ENCODE measurements at regions not wholly inside any gene's neighbourhood (a gene's known extent, or its start where the extent isn't known, plus 50 kb on each side); places are given as distances from the start of the nearest gene placed in this dataset.
"Not testable (repeated sequence)": the region's sequence is repeated elsewhere in the genome, so short reads cannot be mapped to it uniquely, and the experiment has no call there.

- no peak for DNase-seq
Measured at GRCh38 chr4:179040259-179040658, 1598.0 kb upstream of the AGA start.

GRCh38 chr4:179048839-179049453 is 1606.7 kb upstream of the AGA start:
- DNase-seq, result no peak

- no peak for DNase-seq
Measured at GRCh38 chr4:179051206-179051605, 1609.0 kb upstream of the AGA start.

DNA sequence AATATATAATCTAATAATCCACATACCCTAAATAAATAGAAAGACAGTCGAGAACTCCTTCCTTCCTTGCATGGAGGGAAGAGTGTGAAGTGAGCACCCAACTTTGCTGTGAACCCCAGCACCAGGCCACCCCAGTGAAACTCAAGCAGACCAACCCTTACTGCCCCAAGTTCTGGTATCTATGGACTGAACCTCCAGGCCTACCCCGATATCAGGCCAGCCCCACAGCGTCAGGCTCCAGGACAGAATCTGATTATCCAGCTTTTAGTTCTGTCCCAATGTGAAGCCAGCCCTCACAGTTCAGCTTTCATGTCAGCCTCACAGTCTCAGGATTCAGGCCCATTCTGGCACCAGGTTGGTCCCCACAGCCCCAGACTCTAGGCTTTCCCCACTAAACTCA is 1617.2 kb upstream of the AGA start:
- DNase-seq, result no peak

- DNase-seq, result not testable (repeated sequence)
Measured at GRCh38 chr4:179066254-179066653, 1624.0 kb upstream of the AGA start.

GRCh38 chr4:179071131-179071530 is 1628.9 kb upstream of the AGA start:
- no peak for DNase-seq

DNA sequence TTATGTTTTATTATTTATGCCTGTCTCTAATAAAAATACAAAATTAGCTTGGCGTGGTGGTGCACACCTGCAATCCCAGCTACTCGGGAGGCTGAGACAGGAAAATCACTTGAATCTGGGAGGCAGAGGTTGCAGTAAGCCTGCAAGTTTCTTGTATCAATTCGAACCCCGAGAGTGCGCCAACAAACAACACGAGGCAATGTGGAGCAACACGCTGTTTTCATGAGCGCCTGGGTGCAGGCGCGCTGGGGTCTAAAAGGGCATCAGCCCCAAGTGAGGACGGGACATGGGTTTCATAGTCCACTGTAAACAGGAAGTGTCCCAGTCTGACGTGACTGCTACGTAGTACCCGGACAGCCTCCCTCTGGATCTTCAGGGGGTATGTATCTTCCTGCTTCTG is 1634.6 kb upstream of the AGA start:
- no peak for DNase-seq

- DNase-seq, result no peak
Measured at GRCh38 chr4:179095585-179096221, 1653.5 kb upstream of the AGA start.

DNA sequence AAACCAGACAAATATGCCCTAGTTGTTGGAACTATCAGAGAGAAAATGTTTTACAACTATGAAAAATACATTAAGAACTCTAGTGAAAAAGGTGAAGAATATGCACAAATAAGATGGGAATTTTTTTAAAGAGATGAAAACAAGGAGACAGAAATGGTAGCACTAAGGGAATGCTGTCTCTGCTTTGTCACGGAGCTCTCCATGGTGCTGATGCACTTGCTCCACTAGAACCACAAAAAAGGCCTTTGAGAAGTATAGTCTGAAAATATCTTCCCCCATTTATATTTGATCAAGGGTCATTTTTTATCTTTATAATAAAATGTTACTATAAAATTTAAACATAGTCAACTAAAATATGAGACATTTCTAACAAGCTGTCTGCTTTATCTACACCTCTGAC is 1655.5 kb upstream of the AGA start:
- no peak for DNase-seq

GRCh38 chr4:179110356-179110755 is 1668.1 kb upstream of the AGA start:
- DNase-seq, result no peak

DNA sequence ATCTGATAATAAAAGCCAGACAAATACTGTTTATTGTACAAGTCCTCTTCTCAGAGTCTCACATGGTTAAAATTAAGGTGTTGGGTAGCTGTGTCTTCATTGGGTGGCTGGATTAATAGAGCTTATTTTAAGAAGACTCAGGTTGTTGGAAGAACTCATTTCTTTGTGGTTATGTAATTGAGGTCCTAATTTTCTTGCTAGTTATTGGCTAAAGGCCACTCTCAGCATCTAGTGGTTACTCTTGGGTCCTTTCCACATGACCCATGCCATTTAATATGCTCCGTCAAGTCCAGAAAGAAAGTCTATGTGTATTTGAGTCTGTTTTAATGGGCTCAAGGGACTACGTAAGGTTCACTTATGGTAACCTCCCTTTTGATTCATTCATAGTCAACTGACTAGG is 1668.6 kb upstream of the AGA start:
- no peak for DNase-seq

GRCh38 chr4:179112441-179113170 is 1670.4 kb upstream of the AGA start:
- DNase-seq, result no peak

- DNase-seq, result no peak
Measured at GRCh38 chr4:179114615-179115014, 1672.4 kb upstream of the AGA start.

- DNase-seq, result no peak
Measured at GRCh38 chr4:179116011-179116410, 1673.8 kb upstream of the AGA start.

GRCh38 chr4:179116581-179116980 is 1674.3 kb upstream of the AGA start:
- DNase-seq, result no peak

- no peak for DNase-seq
Measured at GRCh38 chr4:179123084-179123483, 1680.8 kb upstream of the AGA start.

GRCh38 chr4:179124419-179124818 is 1682.2 kb upstream of the AGA start:
- DNase-seq, result no peak

- DNase-seq, result no peak
Measured at GRCh38 chr4:179124957-179125356, 1682.7 kb upstream of the AGA start.

DNA sequence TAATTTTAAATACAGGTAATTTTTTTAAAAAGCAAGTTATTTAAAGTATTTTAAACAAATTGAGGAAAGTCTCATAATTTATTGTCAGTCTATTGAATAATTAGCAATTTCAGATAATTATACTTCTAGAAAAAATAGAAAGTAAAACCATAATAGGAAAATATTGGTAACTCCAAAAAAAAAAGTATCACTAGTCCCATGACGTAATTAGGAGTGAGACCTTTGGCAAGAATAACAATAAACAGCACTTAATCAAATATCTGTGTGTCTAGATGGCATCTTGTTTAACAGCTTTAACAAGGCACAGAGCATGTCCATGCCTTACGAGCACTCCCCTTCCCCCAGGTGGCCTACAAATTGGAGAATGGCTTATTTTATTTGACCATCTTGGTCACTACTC is 1683.6 kb upstream of the AGA start:
- DNase-seq, result no peak

GRCh38 chr4:179128299-179128698 is 1686.1 kb upstream of the AGA start:
- DNase-seq, result no peak

GRCh38 chr4:179130122-179130714 is 1688.0 kb upstream of the AGA start:
- DNase-seq, result no peak

DNA sequence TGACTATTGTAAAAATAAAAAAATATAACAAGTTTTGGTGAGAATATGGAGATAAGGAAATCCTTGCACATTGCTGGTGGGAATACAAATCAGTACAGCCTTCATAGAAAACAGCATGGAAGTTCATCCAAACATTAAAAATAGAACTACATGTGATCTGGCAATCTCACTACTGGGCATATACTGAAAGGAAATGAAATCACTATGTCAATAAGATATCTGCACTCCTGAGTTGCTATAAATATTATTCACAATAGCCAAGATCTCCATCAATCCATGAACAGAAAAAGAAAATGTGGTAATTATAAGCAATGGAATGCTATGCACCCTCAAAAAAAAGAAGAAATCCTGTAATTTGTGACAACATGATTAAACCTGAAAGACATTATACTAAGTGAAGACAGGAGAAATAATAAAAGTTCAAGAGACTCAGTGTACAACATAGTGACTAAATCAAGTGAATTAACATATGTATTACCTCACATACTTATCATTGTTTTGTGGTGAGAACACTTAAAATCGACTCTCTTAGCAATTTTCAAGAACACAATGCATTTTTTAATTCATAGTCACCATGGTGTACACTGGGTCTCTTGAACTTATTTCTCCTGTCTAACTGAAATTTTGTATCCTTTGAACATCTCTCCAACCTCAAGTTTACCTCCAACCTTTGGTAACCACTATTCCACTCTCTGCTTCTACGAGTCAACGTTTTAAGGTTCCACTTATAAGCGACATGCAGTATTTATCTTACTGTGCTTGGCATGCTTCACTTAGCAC is 1703.7 kb upstream of the AGA start:
- DNase-seq, result no peak

DNA sequence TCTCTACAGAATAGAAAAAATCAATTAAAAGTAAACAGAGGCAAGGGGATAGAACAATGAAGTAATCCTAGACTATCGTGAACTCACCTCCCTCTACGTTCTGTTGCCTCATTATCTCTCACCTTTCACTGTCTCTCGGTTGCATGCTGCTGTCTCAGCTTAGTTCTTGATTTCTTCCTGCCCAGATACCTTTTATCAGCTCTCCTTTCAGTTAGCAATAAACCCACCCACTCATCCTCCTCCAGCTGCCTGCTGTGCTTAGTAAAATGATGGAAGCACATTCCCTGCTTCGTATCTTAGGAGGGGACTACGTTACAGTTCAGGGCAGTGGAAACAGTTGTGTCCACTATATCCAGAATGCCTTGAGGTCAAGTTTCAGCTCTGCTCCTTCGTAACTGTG is 1709.5 kb upstream of the AGA start:
- no peak for DNase-seq

All from activated T-cell treated with anti-CD3 and anti-CD28 coated beads, Interleukin-2, amount 50 U/mL, for 1 hour (primary cell).